Right lobe of liver (tissue), 4 donors: ENCODE measurements at regions not wholly inside any gene's neighbourhood (a gene's known extent, or its start where the extent isn't known, plus 50 kb on each side); places are given as distances from the start of the nearest gene placed in this dataset.

Experiments used
- POLR2A ChIP-seq: fragments of 450-650 bp; IDR thresholded peaks from one replicate; pipeline ENCODE4 v1.6.1; 2017; ENCODE audit warnings: antibody characterized with exemption, mild to moderate bottlenecking
- TF ChIP-seq, protein P1 (sequence below), 4 donors: fragments of 200-600 bp in 3 of 4; fragments of 450-650 bp in 1 of 4; IDR thresholded peaks; one replicate each; pipeline versions ENCODE4 v1.5.1 to v1.8.0; 2016 to 2022; ENCODE audit warnings: antibody characterized with exemption in 4 of 4, mild to moderate bottlenecking in 2 of 4
- donor health status: DM: no; HTN: no; CAD: no.
- donor health status: DM: no; HTN: no; CAD: no.
- donor health status: DM: no; HTN: yes; CAD: no.

DNA sequence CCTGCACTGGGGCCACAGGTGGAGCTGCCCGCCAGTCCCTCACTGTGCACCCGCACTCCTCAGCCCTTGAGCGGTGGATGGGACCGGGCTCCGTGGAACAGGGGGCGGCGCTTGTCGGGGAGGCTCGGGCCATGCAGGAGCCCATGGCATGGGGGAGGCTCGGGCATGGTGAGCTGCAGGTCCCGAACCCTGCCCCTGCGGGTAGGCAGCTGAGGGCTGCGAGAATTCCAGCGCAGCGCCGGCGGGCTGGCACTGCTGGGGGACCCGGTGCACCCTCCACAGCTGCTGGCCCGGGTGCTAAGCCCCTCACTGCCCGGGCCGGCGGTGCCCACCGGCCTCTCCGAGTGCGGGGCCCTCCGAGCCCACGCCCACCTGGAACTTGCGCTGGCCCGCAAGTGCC, 877.5 kb upstream of the PCDH9 start:
- TF ChIP-seq, protein P1, sequence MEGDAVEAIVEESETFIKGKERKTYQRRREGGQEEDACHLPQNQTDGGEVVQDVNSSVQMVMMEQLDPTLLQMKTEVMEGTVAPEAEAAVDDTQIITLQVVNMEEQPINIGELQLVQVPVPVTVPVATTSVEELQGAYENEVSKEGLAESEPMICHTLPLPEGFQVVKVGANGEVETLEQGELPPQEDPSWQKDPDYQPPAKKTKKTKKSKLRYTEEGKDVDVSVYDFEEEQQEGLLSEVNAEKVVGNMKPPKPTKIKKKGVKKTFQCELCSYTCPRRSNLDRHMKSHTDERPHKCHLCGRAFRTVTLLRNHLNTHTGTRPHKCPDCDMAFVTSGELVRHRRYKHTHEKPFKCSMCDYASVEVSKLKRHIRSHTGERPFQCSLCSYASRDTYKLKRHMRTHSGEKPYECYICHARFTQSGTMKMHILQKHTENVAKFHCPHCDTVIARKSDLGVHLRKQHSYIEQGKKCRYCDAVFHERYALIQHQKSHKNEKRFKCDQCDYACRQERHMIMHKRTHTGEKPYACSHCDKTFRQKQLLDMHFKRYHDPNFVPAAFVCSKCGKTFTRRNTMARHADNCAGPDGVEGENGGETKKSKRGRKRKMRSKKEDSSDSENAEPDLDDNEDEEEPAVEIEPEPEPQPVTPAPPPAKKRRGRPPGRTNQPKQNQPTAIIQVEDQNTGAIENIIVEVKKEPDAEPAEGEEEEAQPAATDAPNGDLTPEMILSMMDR (IDR thresholded peaks at IDR 0.05), result no peak
- no peak for TF ChIP-seq POLR2A
